Astrocyte (in vitro differentiated cells and primary cell): ENCODE measurements at regions not wholly inside any gene's neighbourhood (a gene's known extent, or its start where the extent isn't known, plus 50 kb on each side); places are given as distances from the start of the nearest gene placed in this dataset.

Experiments
- EZH2 ChIP-seq: IDR thresholded peaks from 2 replicates; pipeline ENCODE4 v1.6.1; 2012; ENCODE audit warnings: mild to moderate bottlenecking, low read length, inconsistent platforms; ENCODE audit not compliant: insufficient read depth
- TF ChIP-seq, protein P1 (sequence below): IDR thresholded peaks from 2 replicates; pipeline ENCODE4 v1.5.1; 2011; ENCODE audit warnings: low read depth, mild to moderate bottlenecking, inconsistent platforms, low read length, moderate library complexity; ENCODE audit not compliant: insufficient read depth

DNA sequence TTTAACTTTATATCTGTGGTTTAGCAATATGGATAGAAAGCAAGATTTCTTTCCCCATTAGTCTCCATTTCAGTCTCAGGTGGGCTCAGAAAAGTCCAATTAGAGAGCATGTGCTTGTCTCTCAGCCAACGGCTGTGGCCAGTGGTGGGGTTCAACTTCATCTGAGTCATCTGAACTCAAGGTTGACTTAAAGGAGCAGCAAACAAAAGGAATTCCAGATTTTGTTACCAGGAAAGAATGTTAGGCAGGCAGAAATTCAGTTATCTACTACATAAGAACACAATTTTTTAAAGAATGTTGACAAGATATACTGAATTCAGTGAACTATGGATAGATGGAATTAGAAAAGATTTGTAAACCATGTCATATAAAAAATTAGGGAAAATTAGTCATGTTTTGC, 784.1 kb downstream of the MAT2B start:
- TF ChIP-seq, protein P1, sequence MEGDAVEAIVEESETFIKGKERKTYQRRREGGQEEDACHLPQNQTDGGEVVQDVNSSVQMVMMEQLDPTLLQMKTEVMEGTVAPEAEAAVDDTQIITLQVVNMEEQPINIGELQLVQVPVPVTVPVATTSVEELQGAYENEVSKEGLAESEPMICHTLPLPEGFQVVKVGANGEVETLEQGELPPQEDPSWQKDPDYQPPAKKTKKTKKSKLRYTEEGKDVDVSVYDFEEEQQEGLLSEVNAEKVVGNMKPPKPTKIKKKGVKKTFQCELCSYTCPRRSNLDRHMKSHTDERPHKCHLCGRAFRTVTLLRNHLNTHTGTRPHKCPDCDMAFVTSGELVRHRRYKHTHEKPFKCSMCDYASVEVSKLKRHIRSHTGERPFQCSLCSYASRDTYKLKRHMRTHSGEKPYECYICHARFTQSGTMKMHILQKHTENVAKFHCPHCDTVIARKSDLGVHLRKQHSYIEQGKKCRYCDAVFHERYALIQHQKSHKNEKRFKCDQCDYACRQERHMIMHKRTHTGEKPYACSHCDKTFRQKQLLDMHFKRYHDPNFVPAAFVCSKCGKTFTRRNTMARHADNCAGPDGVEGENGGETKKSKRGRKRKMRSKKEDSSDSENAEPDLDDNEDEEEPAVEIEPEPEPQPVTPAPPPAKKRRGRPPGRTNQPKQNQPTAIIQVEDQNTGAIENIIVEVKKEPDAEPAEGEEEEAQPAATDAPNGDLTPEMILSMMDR, result no peak
- no peak for TF ChIP-seq EZH2
